Colonic mucosa (tissue), 4 donors: ENCODE measurements at regions not wholly inside any gene's neighbourhood (a gene's known extent, or its start where the extent isn't known, plus 50 kb on each side); places are given as distances from the start of the nearest gene placed in this dataset.

ENCODE experiments used
- DNase-seq: peaks from one replicate; pipeline ENCODE4 v3.0.0-alpha.2; 2020
- H3K27ac ChIP-seq: fragments of 200-600 bp; one replicate; pipeline ENCODE4 v1.8.0; 2021
- H3K27me3 ChIP-seq: fragments of 200-600 bp; one replicate; pipeline ENCODE4 v1.8.0; 2021
- H3K36me3 ChIP-seq: fragments of 200-600 bp; one replicate; pipeline ENCODE4 v1.8.0; 2021
- H3K4me1 ChIP-seq: fragments of 200-600 bp; one replicate; pipeline ENCODE4 v1.8.0; 2021; ENCODE audit warnings: mild to moderate bottlenecking
- H3K4me3 ChIP-seq: fragments of 200-600 bp; one replicate; pipeline ENCODE4 v1.8.0; 2021
- H3K9ac ChIP-seq, 2 donors: one replicate each; pipeline ENCODE4 v1.7.0; 2013; ENCODE audit warnings: control low read depth in 2 of 2, low read depth in 2 of 2, low read length in 2 of 2
- H3K9me3 ChIP-seq: fragments of 200-600 bp; one replicate; pipeline ENCODE4 v1.8.0; 2021
- intact Hi-C: fragments of 100-400 bp; cut with DNase I; formaldehyde crosslinking; loops from one replicate; pipeline ENCODE4 v1.14.1; 2022
- TF ChIP-seq, protein P1 (sequence below): fragments of 200-600 bp; IDR thresholded peaks from one replicate; pipeline ENCODE4 v1.8.0; 2022; ENCODE audit warnings: antibody characterized with exemption, mild to moderate bottlenecking
- donor health status: healthy.
- donor health status: DM: no; HTN: no; CAD: no.
- donor health status: DM: no; HTN: no; CAD: no.

DNA sequence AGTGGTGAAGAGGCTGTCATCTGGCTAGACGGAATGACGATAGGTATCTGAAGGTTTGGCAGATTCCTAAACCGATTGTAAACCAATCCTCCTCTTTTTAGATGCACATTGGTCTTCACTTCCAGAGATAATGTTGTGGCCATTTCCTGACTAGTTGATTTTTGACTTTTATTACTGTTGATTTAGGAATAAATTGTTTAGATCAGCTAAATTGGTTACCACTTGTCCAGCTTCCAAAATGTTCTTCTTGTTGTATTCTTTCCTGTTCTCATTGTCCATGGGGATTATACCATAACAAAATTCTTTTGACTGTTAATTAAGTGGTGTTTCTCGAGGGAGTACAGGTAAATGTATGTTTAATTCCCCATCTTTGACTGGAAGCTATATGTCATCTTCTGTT, 119.7 kb downstream of the MACROH2A1 start:
- Histone ChIP-seq H3K9me3 (no peaks in the 10 kb centered on the region), H3K9ac (no peak overlapping the region), H3K4me3 (no peak overlapping the region), H3K27me3 (no peaks in the 10 kb centered on the region), H3K36me3 (no peaks in the 10 kb centered on the region), H3K4me1 (no peaks in the 10 kb centered on the region), H3K27ac (no peak overlapping the region)
- TF ChIP-seq, protein P1, sequence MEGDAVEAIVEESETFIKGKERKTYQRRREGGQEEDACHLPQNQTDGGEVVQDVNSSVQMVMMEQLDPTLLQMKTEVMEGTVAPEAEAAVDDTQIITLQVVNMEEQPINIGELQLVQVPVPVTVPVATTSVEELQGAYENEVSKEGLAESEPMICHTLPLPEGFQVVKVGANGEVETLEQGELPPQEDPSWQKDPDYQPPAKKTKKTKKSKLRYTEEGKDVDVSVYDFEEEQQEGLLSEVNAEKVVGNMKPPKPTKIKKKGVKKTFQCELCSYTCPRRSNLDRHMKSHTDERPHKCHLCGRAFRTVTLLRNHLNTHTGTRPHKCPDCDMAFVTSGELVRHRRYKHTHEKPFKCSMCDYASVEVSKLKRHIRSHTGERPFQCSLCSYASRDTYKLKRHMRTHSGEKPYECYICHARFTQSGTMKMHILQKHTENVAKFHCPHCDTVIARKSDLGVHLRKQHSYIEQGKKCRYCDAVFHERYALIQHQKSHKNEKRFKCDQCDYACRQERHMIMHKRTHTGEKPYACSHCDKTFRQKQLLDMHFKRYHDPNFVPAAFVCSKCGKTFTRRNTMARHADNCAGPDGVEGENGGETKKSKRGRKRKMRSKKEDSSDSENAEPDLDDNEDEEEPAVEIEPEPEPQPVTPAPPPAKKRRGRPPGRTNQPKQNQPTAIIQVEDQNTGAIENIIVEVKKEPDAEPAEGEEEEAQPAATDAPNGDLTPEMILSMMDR: no peak
- intact Hi-C loops: no loop called here
- no peak for DNase-seq

DNA sequence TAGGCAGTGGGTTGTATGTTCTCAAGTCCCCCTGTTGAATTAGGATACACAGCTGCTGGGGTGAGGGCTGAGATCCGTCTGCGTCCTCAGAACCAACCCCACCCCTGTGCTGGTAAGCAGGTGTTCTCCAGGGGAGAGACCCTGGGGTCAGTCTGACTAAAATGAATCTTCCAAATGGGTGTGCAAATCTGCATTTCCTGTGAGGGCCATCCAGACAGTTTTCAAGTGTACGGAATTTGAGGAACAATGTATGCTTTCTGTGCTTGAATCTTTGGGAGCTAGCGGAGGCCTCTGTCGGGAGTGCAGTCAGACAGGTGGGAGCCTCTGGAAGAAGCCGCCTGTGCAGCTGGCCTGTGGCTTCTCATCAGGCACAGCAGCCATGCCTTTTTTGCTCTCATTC, 122.9 kb downstream of the MACROH2A1 start:
- intact Hi-C loops: no loop called here
- H3K4me1 ChIP-seq: no peaks in the 10 kb centered on the region
- no peak overlapping the region for H3K4me3 ChIP-seq
- no peak for DNase-seq
- no peaks in the 10 kb centered on the region for H3K36me3 ChIP-seq
- no peak overlapping the region for H3K27ac ChIP-seq
- no peak overlapping the region for H3K9ac ChIP-seq
- H3K27me3 ChIP-seq: no peaks in the 10 kb centered on the region
- TF ChIP-seq, protein P1: no peak
- H3K9me3 ChIP-seq: no peaks in the 10 kb centered on the region

DNA sequence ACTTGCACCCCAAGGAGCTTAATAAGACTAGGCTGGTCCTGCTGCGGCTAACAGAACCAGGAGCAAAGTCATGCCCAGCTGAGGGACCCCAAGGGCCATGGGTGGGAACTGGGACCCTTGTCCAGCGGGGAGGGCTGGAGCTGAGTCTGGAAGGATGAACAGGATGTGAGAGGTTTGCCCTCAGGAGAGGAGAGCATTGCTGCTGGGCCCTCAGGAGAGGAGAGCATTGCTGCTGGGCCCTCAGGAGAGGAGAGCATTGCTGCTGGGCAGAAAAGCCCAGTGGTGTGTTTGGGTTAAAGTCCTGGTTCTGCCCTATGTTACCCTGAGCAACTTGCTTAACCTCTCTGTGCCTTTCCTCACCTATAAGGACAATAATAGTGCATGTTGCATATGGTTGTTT, 125.8 kb downstream of the MACROH2A1 start:
- H3K27me3 ChIP-seq: no peaks in the 10 kb centered on the region
- no peak overlapping the region for H3K9ac ChIP-seq
- no peak for DNase-seq
- H3K9me3 ChIP-seq: no peaks in the 10 kb centered on the region
- TF ChIP-seq, protein P1: no peak
- no peak overlapping the region for H3K4me3 ChIP-seq
- no peaks in the 10 kb centered on the region for H3K4me1 ChIP-seq
- H3K36me3 ChIP-seq: no peaks in the 10 kb centered on the region
- H3K27ac ChIP-seq: no peak overlapping the region
- intact Hi-C loops: no loop called here

DNA sequence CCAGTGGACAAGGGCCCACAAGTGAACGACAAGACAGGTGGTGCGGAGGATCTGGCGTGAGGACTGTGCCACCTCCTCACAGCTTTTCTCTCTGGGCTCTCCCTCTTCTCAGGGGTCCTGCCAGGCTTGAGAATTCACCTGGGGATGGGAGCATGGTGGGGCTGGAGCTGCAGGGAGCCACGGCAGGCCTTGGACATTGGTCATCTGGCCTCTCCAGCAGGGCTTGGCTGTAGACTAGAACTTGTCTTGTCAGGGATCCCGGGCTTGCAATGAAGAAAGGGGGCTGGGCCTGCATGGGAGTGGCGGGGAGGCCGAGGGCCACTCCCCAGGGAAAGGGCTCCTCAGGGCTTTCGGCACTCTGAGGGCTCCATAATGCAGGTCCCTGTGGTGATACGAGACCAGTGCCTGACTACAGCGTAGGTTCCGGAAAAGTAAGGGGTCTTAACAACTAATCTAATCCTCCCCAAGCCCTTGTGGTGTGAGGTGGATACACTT, 126.7 kb downstream of the MACROH2A1 start:
- Histone ChIP-seq H3K9ac (no peak overlapping the region), H3K9me3 (no peaks in the 10 kb centered on the region), H3K36me3 (no peaks in the 10 kb centered on the region), H3K4me1 (no peaks in the 10 kb centered on the region), H3K27ac (no peak overlapping the region), H3K4me3 (no peak overlapping the region), H3K27me3 (no peaks in the 10 kb centered on the region)
- no peak for DNase-seq
- intact Hi-C loops: no loop called here
- TF ChIP-seq, protein P1: no peak

DNA sequence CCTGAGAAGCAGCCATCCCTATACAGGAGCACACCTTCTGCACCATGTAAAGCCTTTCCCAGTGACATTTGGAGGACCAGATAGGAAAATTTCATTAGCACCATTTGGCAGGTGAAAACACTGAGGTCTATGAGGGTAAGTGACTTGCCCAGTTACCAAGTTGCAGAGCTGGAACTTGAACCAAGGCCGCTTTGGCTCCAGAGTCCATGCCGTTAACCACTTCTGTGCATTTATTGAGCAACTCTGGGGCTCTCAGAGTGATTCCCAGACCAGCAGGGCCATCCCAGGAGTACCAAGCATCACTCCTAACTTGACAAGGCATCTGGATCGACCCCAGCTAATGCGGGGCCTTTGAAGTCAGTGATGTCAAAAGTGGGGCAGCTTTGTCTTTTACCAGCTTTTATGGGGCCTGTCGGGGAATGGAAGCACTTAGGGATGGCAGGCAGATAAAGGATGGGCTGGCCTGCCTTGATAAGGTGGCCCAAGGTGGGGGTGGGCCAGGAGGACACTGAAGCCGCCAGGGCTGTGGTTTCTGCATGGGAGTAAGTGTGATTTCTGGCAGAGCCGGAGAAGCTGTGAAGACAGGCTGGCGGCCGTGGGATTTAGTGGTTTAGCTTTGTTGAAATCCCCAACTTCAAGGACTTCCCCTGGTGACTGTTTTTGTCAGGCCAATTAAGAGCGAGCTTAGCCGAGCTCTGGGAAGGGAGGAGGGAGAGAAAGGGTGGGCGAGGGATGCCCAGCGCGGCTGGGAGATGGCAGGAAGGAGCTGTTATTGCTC, 127.3 kb downstream of the MACROH2A1 start:
- H3K36me3 ChIP-seq: no peaks in the 10 kb centered on the region
- no peaks in the 10 kb centered on the region for H3K4me1 ChIP-seq
- H3K4me3 ChIP-seq: no peak overlapping the region
- no peaks in the 10 kb centered on the region for H3K27me3 ChIP-seq
- intact Hi-C loops: no loop called here
- H3K27ac ChIP-seq: no peak overlapping the region
- TF ChIP-seq, protein P1: no peak
- DNase-seq: no peak
- no peak overlapping the region for H3K9ac ChIP-seq
- H3K9me3 ChIP-seq: no peaks in the 10 kb centered on the region
